Stimulated activated CD8-positive, alpha-beta memory T cell treated with anti-CD3 and anti-CD28 coated beads, Interleukin-4, amount 100 ng/mL, for 1 hour (primary cell): ENCODE measurements at regions not wholly inside any gene's neighbourhood (a gene's known extent, or its start where the extent isn't known, plus 50 kb on each side); places are given as distances from the start of the nearest gene placed in this dataset.
"Not testable (repeated sequence)": the region's sequence is repeated elsewhere in the genome, so short reads cannot be mapped to it uniquely, and the experiment has no call there.

Source experiments
- DNase-seq, 2 donors: peaks; one replicate each; pipeline ENCODE4 v3.0.0-alpha.2; 2020; ENCODE audit warnings: low read depth in 2 of 2, low spot score in 1 of 2

GRCh38 chr14:21940887-21941856, 267.6 kb upstream of the OR4E1 start:
- no peak for DNase-seq

- DNase-seq = no peak
Measured at GRCh38 chr14:21939836-21940235, 266.2 kb upstream of the OR4E1 start.

GRCh38 chr14:21937996-21938395, 264.4 kb upstream of the OR4E1 start:
- DNase-seq = no peak

- DNase-seq = no peak
Measured at GRCh38 chr14:21933681-21934080, 260.1 kb upstream of the OR4E1 start.

- DNase-seq = peak in 1 of 2 donors; percentile 43
Measured at GRCh38 chr14:21924479-21924878, 250.9 kb upstream of the OR4E1 start.

GRCh38 chr14:21923820-21924219, 250.2 kb upstream of the OR4E1 start:
- DNase-seq = no peak

- no peak for DNase-seq
Measured at GRCh38 chr14:21921453-21921852, 247.8 kb upstream of the OR4E1 start.

- peak in 1 of 2 donors; percentile 35 for DNase-seq
Measured at GRCh38 chr14:21917699-21918436, 244.2 kb upstream of the OR4E1 start.

- DNase-seq = no peak
Measured at GRCh38 chr14:21915826-21916225, 242.2 kb upstream of the OR4E1 start.

- peak; percentile 44 to 58 for DNase-seq
Measured at GRCh38 chr14:21913759-21914158, 240.1 kb upstream of the OR4E1 start.

GRCh38 chr14:21912367-21912766, 238.7 kb upstream of the OR4E1 start:
- DNase-seq = no peak

GRCh38 chr14:21911877-21912276, 238.3 kb upstream of the OR4E1 start:
- DNase-seq = no peak

GRCh38 chr14:21910260-21910659, 236.6 kb upstream of the OR4E1 start:
- DNase-seq = no peak

- DNase-seq = no peak
Measured at GRCh38 chr14:21902561-21903181, 229.1 kb upstream of the OR4E1 start.

GRCh38 chr14:21894898-21895194, 221.2 kb upstream of the OR4E1 start:
- not testable (repeated sequence) for DNase-seq

- no peak for DNase-seq
Measured at GRCh38 chr14:21894003-21894897, 220.6 kb upstream of the OR4E1 start.

- no peak for DNase-seq
Measured at GRCh38 chr14:21891921-21892320, 218.3 kb upstream of the OR4E1 start.

- DNase-seq = no peak
Measured at GRCh38 chr14:21884995-21885394, 211.4 kb upstream of the OR4E1 start.

- DNase-seq = no peak
Measured at GRCh38 chr14:21882226-21882625, 208.6 kb upstream of the OR4E1 start.

GRCh38 chr14:21880918-21881317, 207.3 kb upstream of the OR4E1 start:
- no peak for DNase-seq

GRCh38 chr14:21875791-21876190, 202.2 kb upstream of the OR4E1 start:
- DNase-seq = no peak
